ENCODE measurements at regions not wholly inside any gene's neighbourhood (a gene's known extent, or its start where the extent isn't known, plus 50 kb on each side); places are given as distances from the start of the nearest gene placed in this dataset.

DNA sequence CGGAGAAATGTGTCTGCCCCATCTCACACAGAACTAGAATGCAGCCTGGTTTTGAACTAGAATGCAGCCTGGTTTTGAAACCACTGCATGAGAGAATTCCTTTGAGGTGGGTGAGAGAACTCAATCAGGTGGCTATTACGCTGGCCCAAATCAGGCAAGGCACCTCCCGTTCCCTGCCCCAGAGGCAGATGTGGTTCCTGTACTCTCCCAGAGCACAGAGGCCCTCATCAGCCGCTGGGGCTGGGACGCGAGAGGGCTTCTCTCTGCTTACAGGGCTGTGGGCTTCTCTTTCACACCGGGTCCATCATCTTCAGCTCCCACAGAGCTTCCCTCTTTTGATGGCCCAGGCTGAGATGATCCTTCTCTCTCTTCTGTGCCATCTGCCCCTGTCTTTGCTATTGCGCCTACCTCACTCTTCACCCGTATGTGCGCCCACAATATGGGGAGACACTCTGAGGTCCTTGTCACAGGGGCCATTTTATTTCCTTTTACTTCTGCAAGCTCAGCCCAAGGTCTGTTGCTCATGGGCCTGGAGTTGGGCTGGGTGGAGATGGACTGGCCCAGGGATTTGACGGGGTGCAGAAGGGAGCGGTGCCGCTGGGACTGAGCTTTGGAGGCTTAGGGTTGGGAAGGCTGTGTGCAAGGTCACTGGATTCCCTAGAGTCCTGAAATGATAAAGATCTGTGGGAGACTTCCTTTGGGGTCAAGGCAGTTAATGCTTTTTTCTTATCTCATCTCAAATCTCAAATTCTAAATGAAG, 84.4 kb upstream of the HS6ST1 start:
- peak; percentile 53 for DNase-seq (ENCODE audit: low spot score)

DNA sequence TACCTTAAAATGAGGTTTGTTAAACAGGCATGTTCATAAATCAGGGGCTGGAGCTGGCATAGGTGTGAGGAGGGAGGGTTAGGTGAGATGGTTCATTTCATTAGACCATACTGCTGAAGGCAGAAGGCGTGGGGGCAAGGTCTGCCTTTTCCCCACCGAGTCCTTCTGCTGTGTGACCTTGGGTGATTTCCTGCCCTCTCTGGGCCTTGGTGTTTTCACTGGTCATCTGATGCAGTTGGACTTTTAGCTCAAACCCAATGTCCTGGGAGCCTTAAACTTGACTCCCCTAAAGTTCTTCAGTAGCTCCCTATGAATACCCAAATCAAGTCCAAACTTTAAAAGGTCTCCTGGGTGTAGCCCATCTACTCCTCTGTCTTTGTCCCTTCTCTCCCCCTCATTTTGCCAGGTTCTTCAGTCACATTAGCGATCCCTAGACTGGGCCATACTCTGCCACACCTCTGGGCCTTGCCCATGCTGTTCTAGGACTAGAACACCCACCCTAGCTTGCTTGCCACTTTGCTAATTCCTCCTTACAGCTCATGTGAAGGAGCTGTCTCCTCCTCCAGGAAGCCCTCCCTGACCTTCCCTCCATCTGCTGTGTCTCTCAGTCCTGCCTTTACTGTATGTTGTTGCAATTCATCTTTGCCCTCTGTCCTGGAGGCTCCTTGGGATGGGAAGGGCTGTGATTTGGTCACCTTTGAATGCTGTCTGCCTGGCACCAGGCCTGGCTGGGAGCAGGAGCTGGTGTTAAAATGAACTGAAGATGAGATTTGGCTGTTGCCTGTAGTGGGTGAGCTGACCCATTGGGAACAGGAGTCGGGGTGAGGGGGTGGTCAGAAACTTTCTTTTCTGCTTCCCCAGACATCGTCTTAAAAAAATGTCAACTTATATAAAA, 85.4 kb upstream of the HS6ST1 start:
- Histone ChIP-seq H3K4me3 (no peak overlapping the region), H3K27ac (no peak overlapping the region)
- TF ChIP-seq, protein P1, sequence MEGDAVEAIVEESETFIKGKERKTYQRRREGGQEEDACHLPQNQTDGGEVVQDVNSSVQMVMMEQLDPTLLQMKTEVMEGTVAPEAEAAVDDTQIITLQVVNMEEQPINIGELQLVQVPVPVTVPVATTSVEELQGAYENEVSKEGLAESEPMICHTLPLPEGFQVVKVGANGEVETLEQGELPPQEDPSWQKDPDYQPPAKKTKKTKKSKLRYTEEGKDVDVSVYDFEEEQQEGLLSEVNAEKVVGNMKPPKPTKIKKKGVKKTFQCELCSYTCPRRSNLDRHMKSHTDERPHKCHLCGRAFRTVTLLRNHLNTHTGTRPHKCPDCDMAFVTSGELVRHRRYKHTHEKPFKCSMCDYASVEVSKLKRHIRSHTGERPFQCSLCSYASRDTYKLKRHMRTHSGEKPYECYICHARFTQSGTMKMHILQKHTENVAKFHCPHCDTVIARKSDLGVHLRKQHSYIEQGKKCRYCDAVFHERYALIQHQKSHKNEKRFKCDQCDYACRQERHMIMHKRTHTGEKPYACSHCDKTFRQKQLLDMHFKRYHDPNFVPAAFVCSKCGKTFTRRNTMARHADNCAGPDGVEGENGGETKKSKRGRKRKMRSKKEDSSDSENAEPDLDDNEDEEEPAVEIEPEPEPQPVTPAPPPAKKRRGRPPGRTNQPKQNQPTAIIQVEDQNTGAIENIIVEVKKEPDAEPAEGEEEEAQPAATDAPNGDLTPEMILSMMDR (IDR thresholded peaks at IDR 0.05), result no peak
- DNase-seq (ENCODE audit: low spot score), result peak; percentile 9

More for the DNA sequence above, 84.4 kb upstream of the HS6ST1 start:
- TF ChIP-seq, protein P1 (IDR thresholded peaks at IDR 0.05), result no peak
- Histone ChIP-seq H3K27ac (no peak overlapping the region), H3K4me3 (no peak overlapping the region)

DNA sequence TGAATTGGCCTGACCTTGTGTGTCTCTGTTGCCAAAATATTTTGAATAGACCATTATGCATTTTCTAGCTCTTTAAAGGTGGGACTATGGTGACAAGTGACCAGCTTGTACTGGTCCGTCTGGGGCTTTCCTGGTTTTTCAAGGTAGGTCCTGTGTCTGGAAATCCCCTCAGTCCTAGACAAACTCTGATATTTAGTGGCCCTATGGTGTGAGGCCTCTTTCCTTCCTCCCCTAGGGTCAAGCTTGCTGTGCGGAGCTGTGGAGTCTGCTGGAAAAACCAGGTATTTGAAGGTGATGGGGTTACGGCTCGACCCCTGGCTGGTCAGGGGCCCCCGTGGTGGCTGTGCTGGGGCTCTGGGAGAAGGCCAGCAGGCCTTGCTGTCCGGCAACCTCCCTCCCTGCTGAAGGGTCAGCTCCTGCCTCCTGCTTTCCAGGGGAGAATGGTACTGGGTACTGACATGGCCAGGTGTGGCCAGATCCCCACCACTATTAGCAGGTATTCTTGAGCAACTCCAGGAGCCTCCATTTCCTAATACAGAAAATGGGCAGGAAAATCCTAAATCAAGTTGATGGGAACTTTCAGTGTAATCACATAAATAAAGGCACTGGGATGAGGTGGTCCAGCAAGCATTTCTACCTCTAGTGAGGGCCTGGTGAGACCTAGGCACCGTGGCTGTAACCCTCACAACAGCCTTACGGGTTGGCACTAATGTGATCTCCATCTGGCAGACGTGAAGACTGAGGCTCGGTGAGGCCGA, 86.2 kb upstream of the HS6ST1 start:
- TF ChIP-seq, protein P1 (IDR thresholded peaks at IDR 0.05), result no peak
- Histone ChIP-seq H3K27ac (no peak overlapping the region), H3K4me3 (no peak overlapping the region)
- peak; percentile 55 for DNase-seq (ENCODE audit: low spot score)

DNA sequence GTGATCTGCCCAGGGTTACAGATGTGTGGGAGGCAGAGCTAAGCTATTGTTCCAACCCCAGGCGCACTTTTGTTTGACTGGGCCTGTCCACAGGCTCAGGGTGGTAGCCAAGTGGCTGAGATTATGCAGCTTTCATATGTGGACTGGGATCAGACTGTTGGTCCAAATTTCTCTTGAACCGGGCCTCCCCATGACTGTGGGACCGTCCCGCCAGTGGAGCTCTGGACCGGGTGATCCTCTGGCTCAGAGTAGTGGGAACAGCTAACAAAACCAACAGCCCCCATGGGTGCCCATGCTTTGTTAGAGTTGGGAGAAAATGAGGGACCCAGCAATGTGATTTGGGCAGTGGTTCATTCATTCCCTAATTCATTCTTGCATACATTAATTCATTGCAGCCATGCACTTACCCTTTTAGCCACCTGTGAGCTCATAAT, 86.8 kb upstream of the HS6ST1 start:
- TF ChIP-seq, protein P1 (IDR thresholded peaks at IDR 0.05), result no peak
- no peak overlapping the region for H3K27ac ChIP-seq
- H3K4me3 ChIP-seq, result no peak overlapping the region
- peak; percentile 62 for DNase-seq (ENCODE audit: low spot score)

DNA sequence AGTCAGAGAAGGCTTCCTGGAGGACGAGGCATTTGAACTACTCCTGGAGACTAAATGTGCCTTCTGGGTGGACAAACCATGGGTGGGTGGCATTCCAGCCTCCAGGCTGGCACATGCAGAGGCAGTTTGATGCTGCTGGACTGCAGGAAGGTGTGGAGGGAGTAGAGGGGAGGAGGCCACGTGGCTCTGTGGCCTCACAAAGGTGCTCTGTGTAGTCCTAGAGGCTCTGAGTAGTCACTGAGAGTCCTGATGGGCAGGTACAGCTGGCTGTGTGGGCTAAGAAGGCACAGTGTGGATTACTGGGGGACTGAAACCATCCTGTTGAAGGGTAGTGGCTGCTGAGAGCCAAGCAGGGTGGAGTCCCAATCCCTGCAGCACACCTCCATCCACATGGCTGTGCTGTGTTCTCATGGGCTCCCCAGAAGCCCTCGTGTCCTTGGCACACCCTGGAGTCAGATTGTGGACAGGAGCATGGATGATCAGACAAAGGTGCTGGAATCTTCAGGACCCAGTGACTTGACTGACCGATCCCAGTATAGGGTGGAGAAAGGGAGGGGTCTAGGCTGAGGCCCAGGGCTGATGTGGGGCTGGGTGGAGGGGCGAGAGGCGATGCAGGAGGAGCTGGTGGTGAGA, 87.4 kb upstream of the HS6ST1 start:
- TF ChIP-seq, protein P1 (IDR thresholded peaks at IDR 0.05), result no peak
- H3K4me3 ChIP-seq, result no peak overlapping the region
- DNase-seq (ENCODE audit: low spot score), result peak; percentile 45
- H3K27ac ChIP-seq, result no peak overlapping the region

DNA sequence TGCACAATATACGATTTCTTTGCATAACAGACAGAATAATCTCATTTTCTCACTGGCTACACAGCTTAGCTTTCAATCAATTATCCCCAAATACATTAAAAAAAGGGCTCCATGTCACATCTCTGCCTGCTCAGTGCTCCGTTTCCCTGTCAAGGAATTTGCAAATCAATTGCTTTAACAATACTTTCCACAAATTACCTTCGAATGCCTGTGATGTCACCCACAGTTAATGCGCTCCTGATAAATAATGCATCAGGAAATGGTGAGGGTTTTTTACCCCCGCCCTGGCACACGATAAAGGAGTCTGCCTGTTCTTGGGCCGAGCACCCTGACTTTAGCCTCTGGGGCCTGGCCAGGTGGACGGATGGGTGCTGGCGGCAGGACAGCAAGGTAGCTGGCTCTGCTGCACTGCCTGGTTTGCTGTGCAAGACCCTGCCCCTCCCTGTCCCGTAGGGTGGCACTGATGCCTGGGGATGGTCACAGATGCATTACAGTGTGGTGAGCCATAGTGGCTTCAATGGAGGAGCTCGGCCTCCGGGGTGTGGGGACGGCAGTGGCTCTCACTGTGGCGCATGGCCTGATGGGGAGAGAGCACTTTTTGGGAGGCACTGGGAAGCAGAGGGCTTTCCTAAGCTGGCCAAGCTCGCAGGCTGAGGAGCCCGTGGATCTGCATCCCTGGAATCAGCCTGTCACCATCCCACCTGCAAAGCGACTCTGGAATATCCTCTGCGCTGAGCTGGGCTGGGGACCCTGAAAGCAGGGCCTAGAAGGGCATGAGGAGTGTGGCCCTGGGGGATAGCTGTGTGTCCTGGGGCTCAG, 88.3 kb upstream of the HS6ST1 start:
- TF ChIP-seq, protein P1 (IDR thresholded peaks at IDR 0.05), result no peak
- peak; percentile 66 for DNase-seq (ENCODE audit: low spot score)
- no peak overlapping the region for H3K4me3 ChIP-seq
- H3K27ac ChIP-seq, result no peak overlapping the region

All from coronary artery (tissue), 2 donors.